DMS 273 treated with DMSO at 0.1 percent for 48 hours (cell line): ENCODE measurements at regions not wholly inside any gene's neighbourhood (a gene's known extent, or its start where the extent isn't known, plus 50 kb on each side); places are given as distances from the start of the nearest gene placed in this dataset.
"Not testable (repeated sequence)": the region's sequence is repeated elsewhere in the genome, so short reads cannot be mapped to it uniquely, and the experiment has no call there.

ENCODE experiments used
- DNase-seq: peaks from one replicate; lab custom pipeline; 2025; lab: John Stamatoyannopoulos, UW

DNA sequence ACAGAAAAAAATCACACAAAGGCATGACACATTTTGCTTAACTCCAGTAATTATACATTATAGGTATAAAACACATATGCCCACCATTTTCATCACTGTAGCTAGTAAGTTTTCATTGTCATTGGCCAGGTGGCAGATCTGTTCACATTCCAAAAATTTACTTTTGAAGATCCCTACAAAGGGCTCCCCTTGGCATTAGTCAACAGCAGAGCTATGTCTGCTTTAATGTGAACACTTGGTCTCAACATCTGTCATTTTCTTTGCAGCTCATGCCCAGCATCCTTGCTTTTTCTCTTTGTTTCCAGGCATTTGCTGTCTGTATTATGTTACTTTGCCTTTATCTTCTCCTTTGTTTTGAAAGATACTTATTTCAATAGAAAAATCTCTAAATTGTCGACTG, 519.1 kb upstream of the FOXG1 start:
- DNase-seq: no peak

DNA sequence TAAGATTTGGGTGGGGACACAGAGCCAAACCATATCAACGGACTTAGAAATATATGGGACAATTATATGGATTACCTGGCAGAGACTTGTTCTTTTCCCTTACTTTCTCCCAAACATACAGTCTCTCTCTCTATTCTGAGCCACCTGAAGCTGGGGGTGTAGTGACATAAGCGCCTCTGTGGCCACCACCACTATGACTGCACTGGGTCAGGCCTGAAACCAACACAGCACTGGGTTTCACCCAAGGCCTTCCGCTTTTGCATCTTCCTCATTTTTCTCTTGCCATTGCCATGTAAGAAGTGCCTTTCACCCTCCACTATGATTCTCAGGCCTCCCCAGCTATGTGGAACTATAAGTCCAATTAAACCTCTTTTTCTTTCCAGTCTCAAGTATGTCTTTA, 514.5 kb upstream of the FOXG1 start:
- not testable (repeated sequence) for DNase-seq

DNA sequence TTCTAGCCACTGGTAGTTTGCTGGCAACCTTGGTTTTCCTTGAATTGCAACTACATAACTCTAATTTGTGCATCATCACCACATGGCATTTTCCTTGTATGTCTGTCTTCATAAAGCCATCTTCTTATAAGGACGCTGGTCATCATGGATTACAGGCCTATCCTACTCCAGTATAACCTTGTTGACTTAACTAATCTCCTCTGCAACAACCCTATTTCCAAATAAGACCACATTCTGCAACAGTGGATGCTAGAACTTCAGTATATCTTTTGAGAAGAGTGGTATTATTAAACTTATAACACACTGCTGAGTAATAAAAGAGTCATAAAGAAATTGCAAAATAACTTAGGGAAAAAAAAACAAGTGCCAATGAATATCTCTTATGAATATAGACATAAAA, 511.8 kb upstream of the FOXG1 start:
- no peak for DNase-seq

DNA sequence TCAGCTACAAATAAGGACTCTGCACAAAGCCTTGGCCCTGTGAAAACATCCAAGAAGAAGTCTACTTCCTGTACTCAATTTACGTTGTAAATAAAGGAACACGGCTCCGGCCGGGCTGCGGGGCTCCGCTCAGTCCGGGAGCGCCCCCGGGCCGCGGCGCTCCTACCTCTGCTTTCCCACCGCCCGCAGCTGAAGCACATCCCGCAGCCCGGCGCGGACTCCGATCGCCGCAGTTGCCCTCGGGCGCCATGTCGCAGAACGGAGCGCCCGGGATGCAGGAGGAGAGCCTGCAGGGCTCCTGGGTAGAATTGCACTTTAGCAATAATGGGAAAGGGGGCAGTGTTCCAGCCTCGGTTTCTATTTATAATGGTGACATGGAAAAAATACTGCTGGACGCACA, 502.3 kb upstream of the FOXG1 start:
- DNase-seq: no peak

DNA sequence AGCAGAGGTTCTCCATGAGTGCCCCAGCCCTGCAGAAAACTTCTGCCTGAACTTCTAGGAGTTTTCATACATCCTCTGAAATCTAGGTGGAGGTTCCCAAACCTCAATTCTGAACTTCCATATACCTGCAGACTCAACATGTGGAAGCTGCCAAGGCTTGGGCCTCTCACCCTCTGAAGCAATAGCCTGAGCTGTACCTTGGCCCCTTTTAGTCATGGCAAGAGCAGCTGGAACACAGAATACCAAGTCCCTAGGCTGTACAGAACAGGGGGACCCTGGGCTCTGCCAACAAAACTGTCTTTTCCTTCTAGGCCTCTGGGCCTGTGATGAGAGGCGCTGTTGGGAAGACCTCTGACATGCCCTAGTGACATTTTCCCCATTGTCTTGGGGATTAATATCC, 494.3 kb upstream of the FOXG1 start:
- no peak for DNase-seq

DNA sequence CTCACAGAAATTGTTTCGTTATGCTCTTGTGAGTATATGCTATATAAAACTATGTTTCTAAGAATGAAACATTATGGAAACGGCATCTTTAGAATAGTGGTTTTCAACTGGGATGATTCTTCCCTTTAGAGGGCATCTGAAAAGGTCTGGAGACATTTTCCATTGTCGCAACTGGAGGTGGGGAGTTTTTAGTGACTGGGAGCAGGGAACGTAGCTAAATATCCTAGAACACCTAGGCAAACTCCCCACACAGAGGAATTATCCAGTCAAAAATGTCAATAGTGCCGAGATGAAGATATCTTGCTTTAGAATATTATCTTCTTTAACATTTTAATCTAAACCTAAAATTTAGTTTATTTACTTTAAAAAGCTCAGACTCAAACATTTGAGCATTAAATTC, 486.1 kb upstream of the FOXG1 start:
- no peak for DNase-seq

DNA sequence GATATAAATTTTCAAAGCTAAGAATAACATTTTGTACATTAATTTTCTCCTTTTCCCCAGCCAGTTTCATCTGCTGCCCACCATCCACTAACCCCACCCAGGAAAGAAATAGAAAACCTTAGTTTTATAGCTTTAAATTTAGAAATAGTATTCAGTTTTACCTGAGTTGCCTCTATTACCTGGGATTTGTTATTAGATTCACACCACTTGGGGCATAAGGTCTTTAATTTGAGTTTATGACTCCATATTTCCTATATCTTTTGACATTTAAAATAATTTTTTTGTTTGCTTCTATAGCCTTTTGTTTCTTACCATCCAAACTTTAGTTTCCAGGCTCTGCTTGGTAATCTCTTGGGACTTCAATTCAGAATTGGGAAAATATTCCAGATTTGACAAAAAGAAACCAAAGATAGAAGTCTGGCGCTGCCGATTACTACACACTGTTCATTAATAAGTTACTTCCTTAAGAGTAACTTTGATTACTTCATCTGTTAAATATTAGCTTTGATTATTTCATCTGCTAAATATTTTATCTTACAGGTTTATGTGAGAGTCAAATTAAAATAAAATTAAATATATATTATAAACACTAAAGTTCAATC, 485.5 kb upstream of the FOXG1 start:
- DNase-seq: no peak

DNA sequence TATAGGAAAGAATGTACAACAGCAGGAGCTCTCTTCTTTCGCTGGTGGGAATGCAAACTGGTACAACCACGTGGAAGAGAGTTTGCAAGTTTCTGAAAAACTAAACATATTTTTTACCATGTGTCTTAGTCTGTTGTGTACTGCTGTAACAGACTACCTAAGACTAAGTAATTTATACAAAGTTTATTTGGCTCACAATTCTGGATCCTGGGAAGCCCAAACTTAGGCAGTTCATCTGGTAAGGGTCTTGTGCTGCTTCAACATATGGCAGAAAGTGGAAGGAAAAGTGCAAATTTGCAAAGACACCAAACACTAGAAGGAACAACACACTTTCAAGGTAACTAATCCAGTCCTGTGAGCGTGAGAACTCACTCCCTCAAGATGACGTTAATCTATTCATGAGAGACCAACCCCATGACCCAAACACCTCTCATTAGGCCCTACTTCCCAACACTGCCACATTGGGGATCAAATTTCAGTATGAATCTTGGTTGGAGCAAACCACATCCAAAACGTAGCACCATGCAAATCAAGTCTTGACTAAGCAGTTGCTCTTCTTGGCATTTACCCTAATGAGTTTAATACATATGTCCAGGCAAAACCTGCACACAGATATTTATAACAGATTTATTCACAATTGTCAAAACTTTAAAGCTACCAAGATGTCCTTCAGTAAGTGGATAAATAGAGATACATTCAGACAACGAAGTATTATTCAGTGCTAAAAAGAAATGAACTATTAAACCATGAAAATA, 481.9 kb upstream of the FOXG1 start:
- no peak for DNase-seq

DNA sequence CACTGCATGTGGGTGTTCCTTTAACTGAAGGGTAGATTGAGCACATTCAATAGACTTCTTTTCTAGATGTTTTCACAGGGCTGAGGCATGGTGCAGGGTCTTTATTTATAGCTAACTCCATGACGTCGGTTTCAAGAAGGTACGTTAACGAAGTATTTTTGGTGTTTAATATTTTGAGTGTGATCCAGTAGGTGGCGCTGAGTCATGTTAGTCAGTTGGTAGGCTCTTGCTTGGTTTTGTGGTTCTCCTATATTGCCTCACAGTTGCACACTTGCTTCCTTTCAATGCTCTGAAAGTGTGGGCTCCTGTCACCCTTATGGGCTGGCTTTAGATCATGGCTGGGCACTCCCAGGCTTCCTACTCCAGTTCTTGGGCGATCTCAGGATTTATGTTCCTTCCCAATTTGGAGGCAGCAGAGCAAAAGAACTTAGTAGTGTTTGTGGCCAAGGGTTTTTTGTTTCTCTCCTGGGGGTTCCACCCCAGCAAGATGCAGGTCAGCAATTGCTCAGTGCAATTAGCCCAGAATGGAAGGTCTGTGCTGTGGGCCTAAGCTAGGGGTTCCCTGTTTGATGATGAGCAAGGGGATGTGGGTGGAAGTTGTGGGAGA, 471.6 kb upstream of the FOXG1 start:
- DNase-seq: no peak

DNA sequence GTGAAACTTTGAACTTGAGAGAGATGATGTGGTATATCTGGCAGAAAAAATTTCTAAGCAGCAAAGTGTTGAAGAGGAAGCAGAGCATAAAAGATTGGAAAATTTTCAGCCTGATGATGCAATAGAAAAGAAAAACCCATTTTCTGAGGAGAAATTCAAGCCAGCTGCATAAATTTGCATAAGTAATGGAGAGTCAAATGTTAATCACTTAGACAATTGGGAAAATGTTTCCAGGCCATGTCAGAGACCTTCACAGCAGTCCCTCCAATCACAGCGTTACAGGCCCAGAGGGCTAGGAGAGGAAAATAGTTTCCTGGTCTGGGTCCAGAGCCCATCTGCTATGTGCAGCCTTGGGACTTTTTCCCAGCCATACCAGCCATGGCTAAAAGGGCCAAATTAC, 469.0 kb upstream of the FOXG1 start:
- DNase-seq: no peak

DNA sequence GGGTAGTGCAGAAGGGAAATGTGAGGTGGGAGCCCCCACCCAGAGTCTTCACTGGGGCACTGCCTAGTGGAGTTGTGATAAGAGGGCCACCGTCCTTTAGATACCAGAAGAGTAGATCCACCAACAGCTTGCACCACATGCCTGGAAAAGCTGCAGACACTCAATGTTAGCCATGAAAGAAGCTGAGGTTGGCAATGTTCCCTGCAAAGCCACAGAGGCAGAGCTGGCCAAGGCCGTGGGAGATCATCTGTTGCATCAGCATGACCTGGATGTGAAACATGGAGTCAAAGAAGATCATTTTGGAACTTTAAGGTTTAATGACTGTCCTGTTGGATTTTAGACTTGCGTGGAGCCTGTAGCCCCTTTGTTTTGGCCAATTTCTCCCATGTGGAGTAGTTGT, 468.4 kb upstream of the FOXG1 start:
- DNase-seq: no peak

DNA sequence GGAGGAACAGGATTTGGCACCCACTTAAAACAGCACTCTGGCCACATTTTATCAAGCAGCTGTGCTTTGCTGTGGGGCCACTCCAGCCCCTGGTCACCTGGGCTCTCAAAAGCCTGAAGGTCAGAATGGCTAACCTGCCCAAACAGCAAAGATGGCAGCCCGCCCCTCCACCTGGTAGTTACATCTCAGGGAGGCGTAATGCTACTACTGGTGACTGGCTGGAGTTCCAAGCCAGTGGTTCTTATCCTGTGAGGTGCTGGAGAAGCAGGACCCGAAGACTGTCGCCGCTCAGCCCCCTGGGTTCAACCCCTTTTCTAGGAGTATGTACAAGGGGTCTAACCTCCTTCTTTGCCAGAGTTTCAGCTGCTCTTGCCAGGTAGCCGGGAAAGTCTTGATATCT, 467.4 kb upstream of the FOXG1 start:
- DNase-seq: no peak

DNA sequence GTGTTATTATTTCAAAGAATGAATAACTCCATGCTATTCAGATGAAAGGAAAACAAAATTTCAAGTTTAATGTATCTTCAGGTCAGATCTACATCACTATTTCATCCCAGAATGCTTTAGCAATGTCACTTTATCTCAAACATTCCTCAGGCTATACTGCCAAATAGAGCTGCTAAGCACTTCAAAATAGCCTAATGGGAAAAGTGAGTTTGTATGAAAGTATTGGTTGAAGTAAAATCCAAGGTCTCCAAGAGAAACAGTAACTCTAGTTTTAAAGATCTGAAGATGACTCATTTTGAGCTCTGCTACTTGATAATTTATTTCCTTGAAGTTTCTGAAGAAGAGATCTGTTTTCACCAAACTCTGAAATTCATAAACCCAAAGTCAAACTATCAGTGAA, 466.2 kb upstream of the FOXG1 start:
- DNase-seq: no peak

DNA sequence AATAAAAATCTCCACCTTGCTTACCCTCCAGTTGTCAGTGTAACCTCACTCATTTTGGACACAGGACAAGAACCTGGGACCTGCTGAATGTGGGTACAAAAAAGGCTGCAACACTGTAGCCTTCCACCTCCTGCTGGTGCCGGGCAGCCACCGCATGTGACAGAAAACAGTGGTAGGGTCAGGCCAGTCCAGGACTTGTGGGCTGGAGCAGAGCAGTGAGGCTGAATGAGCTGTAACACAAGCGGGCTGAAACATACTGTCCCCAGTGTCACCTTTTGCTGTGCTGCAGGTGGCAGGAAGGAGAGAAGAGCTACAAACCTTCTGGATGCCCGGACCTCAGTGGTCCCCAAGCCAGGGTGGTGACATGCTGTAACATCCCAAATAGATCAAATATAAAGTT, 465.4 kb upstream of the FOXG1 start:
- DNase-seq: no peak

DNA sequence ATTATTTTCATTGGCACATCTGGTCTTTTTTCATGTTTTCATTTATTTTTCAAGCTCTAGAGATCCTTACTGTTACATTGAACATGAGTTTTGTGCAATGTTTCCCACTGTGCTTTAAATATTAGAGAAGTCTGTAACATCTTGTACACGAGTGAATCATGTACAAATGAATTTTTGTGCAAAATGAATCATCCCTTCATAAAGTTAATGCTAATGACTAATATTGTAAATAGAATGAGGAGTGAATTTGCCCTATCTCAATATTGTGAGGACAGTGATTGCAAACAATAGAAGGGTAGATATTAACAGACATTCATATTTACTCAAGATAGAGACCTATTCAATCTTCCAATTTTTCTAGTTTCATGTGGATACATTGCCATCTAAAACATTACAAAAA, 463.3 kb upstream of the FOXG1 start:
- no peak for DNase-seq

DNA sequence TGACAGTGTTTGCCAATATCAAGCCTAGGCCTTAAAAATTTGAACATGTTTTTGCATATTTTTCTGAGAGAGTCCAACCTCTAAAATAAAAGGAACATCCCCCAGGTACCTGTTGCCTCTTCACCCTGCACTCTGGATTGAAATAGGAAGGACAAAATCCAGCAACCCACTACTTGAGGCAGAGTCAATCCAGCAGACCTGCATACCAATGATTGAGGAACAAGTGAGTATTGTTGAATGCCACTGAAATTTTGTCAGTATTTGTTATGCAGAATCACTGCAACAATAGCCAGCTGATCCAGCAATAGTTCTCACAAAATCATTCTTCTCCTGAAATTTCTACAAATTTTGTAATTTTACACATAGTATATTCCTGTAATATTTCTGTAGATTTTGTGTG, 460.6 kb upstream of the FOXG1 start:
- DNase-seq: no peak

DNA sequence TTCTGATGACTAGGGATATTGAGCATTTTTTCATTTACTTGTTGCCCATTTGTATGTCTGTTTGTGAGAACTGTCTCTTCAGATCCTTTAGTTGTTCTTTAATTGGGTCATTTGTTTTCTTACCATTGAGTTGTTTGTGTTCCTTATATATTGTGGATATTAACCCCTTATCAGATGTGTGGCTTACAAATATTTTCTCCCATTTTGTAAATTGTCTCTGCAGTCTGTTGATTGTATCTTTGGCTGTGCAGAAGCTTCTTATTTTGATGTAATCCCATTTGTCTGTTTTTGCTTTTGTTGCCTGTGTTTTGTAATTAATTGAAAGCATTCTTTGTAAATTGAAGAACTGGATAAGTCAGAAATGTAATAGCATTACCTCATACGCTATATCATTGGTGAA, 459.1 kb upstream of the FOXG1 start:
- no peak for DNase-seq

DNA sequence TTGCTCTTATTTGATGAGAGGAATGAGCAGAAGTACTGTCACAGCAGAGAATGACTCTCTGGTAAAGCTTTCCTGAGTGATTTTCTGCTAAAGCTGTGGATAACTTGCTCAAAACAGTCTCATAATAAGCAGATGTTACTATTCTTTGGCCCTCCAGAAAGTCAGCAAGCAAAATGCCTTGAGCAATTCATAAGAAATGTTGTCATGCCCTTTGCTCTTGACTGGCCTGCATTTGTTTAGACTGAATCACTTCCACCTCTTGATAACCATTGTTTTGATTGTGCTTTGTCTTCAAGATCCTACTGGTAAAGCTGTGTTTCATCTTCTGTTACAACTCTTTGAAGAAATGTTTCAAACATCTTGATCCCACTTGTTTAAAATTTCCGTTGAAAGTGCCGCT, 457.9 kb upstream of the FOXG1 start:
- DNase-seq: no peak

DNA sequence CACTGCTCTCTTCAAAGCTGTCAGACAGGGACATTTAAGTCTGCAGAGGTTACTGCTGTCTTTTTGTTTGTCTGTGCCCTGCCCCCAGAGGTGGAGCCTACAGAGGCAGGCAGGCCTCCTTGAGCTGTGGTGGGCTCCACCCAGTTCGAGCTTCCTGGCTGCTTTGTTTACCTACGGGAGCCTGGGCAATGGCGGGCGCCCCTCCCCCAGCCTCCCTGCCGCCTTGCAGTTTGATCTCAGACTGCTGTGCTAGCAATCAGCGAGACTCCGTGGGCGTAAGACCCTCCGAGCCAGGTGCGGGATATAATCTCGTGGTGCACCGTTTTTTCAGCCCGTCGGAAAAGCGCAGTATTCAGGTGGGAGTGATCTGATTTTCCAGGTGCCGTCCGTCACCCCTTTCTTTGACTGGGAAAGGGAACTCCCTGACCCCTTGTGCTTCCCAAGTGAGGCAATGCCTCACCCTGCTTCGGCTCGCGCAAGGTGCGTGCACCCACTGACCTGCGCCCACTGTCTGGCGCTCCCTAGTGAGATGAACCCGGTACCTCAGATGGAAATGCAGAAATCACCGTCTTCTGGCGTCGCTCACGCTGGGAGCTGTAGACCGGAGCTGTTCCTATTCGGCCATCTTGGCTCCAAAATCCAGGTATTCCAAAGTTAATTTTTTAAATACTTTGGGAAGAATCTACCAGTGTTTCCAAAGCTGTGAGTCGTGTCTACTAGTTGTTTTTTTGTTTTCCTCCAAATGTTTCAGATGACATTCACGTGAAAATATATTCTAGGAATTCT, 448.5 kb upstream of the FOXG1 start:
- DNase-seq: not testable (repeated sequence)

DNA sequence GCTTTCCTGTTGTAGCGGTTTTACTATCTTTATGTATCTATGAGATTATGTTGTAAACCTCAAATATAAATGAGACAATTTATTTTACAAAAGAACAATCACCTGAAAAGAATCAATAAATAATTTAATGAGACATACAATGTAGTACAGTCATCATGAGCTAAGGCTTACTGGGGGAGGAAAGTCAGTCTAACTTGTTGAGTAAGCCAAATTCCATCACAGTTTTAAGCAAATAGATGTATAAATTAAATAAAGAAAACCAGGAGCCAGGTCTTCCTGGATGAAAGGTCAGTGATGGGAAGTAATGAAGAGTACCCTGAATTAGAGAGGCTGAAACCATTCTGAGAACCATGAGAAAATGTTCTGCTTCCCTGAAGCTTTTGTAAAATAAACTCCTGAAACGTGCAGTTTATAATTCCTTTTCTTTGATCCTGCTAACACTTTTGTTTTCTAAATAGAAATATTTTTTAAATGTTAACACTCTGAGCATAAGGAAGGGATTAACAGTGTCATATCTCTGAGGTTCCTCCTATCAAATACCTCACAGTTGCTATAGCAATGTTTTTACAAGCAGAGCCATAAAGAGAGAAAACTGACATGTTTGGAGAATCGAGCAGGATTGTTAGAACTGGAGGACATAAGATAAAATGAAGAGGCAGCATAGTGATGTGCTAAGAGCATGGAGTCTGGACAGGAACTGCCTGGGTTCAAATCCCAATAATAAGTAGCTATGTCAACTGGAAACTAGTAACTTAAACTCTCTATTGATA, 444.9 kb upstream of the FOXG1 start:
- no peak for DNase-seq

DNA sequence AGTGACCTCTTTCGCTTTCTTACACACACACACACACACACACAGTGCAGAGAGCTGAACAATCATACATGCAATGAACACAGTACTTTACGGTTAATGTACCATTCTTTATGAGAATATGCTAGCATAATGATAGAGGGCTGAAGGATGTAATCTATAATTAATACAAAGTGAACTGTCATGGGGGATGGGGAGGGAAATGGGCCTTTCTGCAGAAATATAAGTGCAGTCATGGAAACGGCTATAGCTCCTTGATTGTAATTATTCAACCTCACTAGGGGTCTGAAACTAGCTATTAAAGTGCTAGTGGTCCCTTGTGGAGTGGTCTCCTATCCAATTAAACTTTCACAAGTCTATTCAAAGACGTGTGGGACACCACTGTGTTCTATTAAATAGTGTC, 443.2 kb upstream of the FOXG1 start:
- DNase-seq: no peak
